Ureter (tissue), 1 donor: ENCODE measurements at regions not wholly inside any gene's neighbourhood (a gene's known extent, or its start where the extent isn't known, plus 50 kb on each side); places are given as distances from the start of the nearest gene placed in this dataset.

Source experiments
- DNase-seq: peaks from one replicate; pipeline ENCODE4 v3.0.0-alpha.2; 2020; ENCODE audit warnings: low spot score
- donor health status: DM: yes; HTN: yes; CAD: no.

DNA sequence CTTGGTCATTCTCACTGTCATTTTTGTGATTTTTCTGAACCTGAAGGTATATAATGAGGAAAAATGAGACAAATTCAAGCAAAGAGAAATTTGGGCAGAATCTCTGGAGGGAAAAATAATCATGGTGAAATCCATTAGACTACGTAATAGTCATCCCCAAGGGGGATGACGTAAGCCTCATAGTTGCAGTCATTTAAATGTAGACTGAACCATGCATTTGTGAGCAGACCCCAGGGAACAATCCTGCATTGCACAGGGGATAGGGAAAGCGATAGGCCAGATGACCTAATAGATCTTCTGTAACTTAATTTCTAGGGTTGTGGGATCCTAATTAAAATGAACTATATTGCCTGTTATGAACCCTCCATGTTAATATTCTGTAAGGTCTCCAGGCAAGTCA is 167.4 kb upstream of the C1orf21 start:
- DNase-seq = no peak

DNA sequence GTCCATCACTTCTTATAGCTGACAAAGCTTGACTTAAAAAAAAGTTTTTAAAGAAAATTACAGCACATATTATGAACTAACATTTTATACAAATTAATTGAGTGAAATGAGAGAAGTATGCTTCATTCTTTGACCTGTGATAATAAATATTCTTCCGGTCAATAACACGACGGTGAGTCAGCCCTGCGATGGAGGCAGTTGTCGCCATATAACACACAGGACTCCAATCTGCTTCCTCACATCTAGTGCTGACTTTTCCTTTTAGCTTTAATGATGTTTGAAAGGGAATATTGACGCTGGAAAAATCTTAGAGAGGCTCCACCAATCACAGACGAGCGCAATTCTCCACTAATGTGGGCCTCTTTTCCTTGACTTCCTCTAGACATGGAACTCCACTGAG is 166.9 kb upstream of the C1orf21 start:
- DNase-seq = no peak

DNA sequence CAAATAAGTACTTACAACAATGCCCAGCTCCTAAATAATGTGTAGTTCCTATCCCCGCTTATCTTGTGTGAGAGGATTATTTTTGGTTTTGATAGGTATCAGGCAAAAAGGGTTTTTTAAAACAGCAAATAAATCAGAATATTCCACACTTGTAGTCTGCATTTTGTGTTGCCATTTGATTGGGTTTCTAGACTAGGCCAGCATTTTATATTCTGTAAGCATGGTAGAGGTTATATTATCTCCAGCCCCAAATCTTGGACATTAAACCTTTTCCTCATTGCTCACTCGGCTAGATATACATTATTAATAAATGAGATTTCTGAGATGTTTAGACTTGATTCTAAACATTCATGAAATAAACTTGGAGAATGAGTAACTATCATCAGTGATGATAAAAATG is 165.7 kb upstream of the C1orf21 start:
- no peak for DNase-seq

DNA sequence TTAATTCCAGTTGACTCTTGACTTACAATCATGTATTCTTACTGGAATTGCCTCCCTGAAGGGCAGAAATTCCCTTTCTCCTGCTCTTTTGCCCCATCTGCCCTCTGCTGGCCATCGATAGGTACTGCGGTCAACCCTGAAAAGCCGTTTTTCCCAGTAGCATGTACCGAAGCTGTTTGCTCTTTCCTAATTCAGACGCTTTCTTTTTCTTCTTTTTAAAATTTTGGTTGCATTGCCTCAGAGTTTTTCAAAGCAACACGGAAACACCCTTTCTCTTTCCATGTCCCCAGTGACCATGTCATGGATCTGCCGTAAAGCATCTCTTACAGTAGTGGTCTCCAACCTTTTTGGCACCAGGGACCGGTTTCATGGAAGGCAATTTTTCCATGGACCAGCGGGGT is 164.2 kb upstream of the C1orf21 start:
- DNase-seq = peak; percentile 60

DNA sequence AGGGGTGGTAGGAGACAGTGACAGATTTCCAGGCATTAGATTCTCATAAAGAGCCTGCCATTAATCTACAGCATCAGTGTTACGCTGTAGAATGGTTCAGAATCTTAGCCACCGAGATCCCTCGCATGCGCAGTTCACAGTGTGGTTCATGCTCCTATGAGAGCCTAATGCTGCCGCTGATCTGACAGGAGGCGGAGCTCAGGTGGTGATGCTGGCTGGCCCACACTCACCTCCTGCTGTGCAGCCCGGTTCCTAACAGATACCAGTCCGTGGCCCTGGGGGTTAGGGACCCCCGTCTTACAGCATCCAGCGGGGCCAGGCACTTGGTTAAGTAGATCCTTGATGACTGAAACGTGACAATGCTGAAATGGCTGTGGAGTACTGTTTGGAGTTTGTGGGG is 163.6 kb upstream of the C1orf21 start:
- no peak for DNase-seq

DNA sequence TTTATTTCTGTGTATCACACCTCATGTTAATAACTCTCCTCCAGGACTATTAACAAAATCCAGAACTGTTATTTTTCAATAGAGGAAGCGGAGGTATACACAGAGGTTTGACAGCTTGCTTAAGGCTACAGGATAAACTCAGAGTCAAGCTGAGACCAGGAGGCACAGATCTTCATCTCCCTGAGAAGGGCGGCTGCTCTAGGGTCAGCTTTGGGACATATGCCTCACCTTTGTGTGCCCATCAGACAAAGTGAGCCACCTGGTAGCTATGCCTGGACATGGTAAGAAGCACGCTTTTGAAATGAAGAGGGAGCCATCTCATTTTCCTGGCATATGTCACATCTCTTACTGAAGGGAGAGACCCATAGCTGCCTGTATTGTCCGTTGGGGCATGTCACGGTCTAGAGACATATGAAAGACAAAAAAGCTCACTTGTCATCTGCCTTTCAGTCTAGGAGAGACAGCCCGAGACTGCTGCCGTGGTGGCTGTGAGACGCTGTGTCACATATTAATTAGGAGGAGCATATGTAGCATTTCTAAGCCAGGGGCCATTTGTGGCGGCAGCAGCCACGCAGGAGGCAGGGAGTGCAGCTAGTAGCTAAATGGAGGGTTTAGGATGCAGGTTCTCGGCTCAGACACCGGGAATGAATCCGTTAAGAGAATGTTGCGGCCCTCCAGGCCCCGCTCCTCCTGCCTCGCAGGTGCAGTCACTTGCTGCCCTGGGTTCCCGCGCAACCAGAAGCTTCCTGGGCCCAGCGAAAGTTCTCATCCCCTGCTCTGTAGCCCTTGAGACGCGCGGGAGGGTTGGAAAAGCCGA is 161.3 kb upstream of the C1orf21 start:
- DNase-seq = no peak

DNA sequence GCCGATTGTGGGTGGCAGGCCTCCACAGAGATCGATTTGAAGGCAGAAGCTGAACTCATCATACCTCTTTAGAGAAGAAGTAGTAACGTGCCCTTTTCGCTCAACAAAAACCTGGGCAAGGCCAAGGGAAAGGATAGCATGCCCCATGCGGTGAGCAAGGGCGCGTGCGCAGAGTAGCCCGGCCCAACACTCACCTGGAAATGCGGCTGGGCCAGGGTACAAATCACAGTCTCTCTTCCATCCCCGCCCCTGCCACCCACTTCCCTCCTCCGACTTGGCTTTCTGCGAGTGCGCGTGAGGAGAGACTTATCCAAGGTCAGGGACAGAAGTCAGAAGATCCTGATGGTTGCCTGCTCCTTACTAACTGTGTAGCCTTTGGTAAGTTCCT is 160.7 kb upstream of the C1orf21 start:
- no peak for DNase-seq

DNA sequence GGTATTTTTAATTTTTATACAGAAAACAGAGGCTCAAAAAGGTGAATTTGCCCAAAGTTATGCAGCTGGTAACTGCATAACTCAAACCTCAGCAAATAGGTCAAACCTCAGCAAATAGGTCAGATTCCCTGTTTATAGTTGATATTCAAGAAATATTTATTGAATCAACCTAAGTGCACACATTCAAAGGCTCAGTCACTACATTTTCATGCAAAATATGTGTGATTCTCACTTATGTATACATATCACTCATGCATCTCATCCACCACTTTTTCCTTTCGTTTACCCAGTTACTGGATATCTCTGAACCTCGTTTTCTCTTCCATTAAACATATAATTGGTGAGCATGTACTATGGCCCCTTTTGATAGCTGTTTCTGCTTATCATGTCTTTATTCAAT is 158.3 kb upstream of the C1orf21 start:
- no peak for DNase-seq

DNA sequence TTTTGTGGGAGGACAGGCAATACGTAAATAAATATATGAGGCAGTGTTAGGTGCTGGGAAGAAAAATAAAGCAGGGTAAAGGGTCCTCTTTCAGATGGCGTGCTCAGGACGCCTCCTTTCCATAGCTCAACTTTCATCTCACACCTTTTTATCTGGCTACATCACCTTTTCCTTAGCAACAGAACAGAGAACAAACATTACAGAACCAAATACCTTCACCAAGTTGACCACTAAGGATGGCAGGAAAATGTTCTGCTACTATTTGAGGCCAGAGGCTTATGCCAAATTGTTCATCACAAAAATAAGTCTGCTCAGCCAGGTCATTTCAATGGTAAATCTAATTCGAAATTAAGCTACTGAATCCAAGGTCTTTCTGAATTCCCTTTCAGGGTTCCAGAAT is 149.2 kb upstream of the C1orf21 start:
- DNase-seq = no peak

DNA sequence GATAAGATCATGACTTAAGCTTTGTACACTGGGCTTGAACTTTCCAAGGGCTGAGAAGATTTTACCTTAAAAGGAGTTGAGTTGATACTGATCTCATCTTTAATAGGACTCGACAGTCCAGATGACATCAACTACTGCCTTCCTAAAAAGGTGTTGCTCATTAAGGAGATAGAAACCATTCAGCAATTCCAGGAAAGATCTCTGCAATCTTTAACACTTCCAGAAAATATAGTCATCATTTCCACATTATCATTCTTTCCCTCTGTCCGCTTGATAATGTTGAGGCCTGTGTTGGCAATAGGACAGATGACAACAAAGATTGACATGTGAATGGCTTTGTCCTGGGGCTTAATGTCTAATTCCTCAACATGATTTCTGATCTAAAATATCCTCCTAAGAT is 145.4 kb upstream of the C1orf21 start:
- DNase-seq = no peak

DNA sequence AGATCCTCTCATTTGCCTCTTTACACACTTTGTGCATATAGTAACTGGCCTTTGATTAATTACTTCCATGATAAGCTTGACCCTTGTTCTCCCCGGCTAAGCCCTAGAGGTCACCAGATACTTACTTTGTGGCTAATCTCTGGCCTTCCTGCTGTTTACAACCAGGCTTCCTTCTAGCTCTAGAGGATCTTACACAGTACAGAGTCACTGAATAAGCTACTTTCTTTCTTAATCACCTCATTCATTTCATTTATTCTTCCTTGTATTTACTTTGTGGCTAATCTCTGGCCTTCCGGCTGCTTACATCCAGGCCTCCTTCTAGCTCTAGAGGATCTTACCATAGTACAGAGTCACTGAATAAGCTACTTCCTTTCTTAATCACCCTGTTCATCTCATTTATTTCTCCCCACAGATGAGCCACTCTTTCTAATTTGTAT is 144.3 kb upstream of the C1orf21 start:
- no peak for DNase-seq

DNA sequence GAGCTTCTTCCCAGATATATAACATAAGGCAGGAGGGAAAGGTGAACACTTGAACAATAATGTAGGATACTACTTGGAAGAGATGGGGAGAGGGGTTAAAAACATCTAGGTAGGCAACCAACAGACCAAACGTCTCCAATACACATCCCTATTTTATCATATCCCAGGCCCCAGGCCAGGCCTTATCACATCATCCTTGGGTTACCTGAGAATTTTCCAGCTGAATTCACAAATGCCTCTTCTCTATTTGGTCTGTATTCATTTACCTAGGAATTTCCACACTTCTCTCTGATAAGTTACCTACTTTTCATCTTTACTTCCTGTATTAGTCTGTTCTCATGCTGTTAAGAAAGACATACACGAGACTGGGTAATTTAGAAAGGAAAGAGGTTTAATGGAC is 141.9 kb upstream of the C1orf21 start:
- no peak for DNase-seq

DNA sequence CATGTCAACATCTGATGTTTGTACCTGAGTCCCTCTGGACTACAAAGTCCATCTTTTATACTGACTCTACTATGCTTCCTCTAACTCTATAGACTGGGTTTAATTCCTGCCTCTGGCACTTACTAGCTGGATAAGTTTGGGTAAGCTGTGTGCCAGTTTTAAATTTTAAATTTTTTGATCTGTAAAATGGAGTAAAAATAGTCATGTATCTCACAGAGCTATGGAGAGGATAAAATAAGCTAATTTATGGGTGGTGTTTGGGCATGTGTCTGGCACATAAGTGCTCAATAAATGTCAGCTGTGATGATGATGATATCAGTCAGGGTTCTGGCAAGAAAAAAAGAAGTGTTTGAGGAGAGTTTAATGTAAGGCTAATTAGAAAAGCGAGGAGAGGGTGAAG is 139.2 kb upstream of the C1orf21 start:
- DNase-seq = no peak

DNA sequence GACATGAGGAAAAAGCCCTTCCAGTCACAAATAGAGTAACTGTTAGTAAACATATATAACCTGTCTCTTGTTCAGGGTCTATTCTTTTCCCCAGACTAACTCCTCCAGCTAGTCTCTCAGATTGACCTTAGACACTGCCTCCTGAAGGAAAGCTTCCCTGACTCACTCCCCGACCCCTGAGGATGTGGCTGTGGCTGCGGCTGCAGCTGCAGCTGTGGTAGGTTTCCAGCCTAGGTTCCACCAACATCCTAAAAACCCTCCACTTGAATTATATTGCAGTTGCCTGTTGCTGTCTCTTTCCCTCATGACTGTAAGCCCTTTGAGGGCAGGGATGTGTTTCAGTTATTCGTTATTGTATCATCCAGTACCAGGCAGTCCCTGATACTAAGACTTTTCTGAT is 132.9 kb upstream of the C1orf21 start:
- no peak for DNase-seq

DNA sequence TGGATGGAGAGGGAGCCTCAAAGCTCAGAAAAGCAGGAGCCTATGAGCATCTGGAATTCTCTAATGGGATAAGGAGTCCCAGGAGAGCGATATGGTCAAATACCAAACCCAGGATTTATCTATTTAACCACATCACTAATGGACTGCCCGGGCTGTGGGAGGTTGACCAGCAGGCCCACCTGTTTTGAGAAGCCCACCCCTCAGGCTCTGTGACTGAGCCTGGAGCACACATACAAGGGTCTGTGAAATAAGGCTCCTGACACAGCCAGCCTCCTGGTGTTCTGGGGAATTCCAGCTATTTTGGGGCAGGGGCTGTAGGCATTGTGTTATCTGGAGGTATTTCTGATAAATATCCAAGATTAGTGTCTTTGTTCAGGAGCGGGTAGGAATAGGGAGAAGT is 132.0 kb upstream of the C1orf21 start:
- DNase-seq = no peak

DNA sequence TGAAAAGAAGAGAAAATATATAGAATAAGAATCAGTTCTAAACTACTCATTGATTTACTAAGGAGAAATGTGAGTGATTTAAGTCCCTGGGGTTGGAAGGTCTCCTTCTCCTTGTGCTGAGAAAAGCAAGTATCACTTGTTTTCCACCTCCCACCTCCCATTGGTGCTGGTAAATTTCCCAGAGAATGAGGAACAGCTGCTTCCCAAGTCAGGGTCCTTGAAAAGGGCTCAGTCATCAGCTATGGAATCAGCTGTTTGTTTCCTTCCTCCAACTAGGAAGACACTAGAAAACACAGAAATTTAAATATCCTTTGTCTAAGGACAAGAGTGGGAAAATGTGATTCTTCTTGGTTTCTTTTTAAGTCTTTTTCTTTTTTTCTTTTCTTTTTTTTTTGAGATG is 131.3 kb upstream of the C1orf21 start:
- no peak for DNase-seq

DNA sequence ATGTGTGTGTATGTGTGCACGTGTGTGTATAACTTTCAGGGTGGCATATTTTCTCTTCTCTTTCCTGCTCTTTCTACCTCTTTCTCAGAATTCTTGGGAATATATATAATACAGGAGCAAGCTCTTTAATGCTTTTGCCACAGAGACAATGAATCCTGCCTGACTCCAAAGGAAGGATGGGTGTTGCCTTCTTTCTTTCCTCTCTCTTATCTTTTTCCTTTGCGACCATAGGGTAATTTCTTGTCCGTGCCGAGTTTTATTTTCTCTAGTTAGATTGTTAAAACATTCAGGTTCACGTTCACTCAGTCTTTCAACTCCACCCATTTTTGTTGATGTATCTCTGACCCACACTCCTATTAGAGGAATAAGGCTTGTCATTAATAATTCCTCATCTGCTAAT is 129.0 kb upstream of the C1orf21 start:
- DNase-seq = no peak

DNA sequence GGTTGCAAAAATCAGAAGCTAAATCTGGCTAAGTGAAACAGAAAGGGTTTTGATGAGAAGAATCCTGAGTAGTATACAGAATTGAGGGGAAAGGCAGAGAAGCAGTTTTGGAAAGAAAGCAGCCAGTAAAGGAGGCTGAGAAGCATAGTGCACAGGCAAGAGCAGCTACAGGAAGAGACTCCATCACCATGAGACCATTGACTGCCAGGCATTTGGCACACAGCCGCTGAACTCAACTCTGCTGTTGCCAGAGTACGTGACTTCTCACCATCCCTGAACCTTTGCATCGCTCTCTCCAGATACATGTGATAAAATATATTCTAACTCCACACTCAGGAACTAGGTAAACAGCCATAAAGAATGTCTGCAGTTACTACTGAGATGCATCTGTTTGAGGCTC is 128.3 kb upstream of the C1orf21 start:
- no peak for DNase-seq

DNA sequence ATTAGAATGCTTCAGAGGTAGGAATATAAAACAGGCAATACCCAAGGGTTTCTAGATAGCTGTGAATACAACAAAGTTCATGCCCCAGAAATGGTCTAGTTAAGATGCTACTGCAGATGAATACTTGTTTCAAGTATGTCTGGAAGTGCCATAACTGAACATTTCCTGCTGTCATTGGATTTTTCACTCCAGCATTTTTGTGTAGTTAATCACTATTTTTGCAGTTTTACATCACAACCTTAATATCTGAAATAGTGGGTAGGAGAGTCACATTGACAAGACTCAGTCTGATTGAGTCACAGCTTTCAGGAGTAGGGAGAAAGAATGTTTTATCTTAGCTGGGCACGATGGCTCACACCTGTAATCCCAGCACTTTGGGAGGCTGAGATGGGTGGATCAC is 126.4 kb upstream of the C1orf21 start:
- DNase-seq = no peak

DNA sequence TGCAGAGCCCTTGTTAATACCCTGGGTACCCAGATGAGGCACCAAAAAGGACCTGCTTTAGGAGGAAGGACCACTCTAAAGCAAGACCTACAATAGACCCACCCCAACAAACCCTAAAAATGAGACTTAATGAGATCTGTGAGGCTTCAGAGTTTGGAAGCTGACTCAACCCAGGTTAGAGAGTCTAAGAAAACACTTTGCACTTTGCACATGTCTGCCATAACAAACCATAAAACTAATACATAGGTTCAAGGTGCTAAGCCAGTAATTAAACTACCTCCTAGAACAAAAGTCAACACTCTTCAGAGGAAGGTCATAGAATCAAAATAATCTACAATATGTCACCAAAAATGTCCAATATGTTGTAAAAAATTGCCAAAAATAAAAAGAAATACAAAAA is 124.7 kb upstream of the C1orf21 start:
- no peak for DNase-seq

DNA sequence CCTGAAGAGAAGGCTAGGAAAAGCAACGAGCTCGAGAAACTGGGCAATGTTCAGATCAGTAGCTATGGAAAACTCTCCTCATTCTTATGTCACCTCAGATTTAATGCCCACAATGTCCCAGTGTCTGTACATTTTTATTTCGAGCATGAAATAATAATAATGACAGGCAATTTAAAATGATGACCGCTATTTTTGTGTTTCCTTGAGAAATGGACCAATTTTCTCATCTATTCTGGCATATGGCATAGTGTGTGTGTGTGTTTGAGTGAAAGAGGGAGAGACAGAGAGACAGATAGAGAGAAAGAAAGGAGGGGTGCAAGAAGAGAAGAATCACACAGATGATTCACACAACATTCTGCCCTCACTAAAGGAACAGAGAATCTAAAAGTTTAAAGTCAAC is 119.1 kb upstream of the C1orf21 start:
- DNase-seq = no peak

DNA sequence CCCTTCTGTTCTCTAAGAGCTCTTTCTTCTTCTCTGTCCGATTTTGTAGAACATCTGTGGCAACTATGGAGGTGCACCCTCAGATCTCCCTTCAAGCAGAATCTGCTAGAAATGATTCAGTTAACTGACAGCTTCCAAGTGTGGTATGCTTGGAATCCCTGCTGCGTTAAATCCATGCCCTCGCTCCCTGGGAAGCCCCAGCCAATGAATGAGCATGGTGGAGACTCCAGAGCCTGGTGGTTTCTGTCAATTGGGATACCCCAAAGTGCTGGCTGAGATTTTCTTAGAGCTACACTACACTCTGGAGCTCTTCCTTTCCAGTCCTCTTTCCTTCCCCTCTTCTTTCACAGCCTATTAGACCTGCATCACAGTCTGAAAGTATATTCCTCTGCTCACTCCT is 116.3 kb upstream of the C1orf21 start:
- DNase-seq = no peak

DNA sequence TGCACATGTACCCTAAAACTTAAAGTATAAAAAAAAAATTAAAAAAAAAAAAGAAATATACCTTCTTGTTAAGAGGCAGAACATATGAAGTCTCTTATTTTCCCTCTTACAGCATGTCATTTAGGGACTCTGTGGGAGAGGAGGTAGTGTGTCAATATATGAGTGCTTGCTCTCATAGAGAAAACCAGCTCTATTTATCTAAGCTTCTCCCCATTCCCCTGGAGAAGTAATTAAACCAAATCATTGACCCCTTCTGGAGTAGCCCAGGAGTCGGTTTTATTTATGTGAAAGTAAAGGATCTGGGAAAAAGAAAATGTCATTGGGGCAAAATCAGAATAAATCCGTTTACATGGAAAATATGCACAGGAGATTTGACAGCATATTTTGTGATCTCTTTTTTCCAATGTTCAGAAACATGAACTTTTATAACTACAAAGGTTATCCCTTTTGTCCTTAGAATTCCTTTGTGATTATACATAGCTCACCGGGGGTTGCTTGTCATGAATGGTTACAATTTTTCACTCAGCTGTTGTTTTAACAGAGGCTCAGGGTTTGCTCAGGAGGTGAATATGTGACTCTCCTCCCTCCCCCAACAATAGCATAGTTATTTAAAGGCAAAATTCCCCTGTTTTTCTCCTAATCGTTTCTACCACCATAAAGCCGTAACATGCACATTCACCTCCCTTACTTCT is 114.5 kb upstream of the C1orf21 start:
- no peak for DNase-seq

DNA sequence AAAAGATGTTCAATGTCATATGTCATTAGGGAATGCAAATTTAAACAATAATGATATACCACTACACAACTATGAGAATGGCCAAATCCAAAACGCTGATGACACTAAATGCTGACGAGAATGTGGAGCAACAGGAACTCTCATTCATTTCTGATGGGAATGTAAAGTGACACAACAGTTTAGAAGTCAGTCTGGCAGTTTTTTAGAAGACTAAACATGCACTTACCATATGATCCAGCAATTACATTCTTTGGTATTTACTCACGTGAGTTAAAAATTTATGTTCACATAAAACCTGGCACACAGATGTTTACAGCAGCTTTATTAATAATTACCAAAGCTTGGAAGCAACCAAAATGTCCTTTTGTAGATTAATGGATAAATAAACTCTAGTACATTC is 110.4 kb upstream of the C1orf21 start:
- DNase-seq = no peak
